AG04450 (cell line): ENCODE measurements at regions not wholly inside any gene's neighbourhood (a gene's known extent, or its start where the extent isn't known, plus 50 kb on each side); places are given as distances from the start of the nearest gene placed in this dataset.

ENCODE experiments used
- CTCF ChIA-PET: fragments of 300-600, 350-600 bp; formaldehyde crosslinking; extraction: SDS; loops from one replicate; lab custom pipeline; 2022; ENCODE audit warnings: antibody characterized with exemption, inconsistent platforms; lab: Charles Lee
- POLR2A ChIA-PET: fragments of 350-600 bp; formaldehyde crosslinking; extraction: SDS; loops from one replicate; lab custom pipeline; 2021; ENCODE audit warnings: antibody characterized with exemption, inconsistent platforms; lab: Yijun Ruan, JAX
- DNase-seq: peaks from one replicate; pipeline ENCODE4 v3.0.0-alpha.2; 2011; ENCODE audit warnings: low read depth, low spot score
- H3K27ac ChIP-seq: one replicate; pipeline ENCODE4 v1.5.1; 2012; ENCODE audit warnings: low read depth, low read length, control low read depth
- H3K27me3 ChIP-seq: one replicate; pipeline ENCODE4 v1.6.0; 2012; ENCODE audit warnings: low read length; ENCODE audit not compliant: control insufficient read depth, insufficient read depth
- H3K4me3 ChIP-seq: 2 replicates; pipeline ENCODE4 v1.5.1; 2011; ENCODE audit warnings: mild to moderate bottlenecking, low read depth, low read length, control low read depth
- H3K9me3 ChIP-seq: 2 replicates; pipeline ENCODE4 v1.5.1; 2012; ENCODE audit warnings: low read length; ENCODE audit not compliant: control insufficient read depth, insufficient read depth
- TF ChIP-seq, protein P1 (sequence below): IDR thresholded peaks from 2 replicates; pipeline ENCODE4 v1.5.1; 2011; ENCODE audit warnings: low read depth, low read length, control low read depth, inconsistent platforms

GRCh38 chr1:213719462-213719861 lies 268.3 kb upstream of the PROX1 start:
- TF ChIP-seq, protein P1, sequence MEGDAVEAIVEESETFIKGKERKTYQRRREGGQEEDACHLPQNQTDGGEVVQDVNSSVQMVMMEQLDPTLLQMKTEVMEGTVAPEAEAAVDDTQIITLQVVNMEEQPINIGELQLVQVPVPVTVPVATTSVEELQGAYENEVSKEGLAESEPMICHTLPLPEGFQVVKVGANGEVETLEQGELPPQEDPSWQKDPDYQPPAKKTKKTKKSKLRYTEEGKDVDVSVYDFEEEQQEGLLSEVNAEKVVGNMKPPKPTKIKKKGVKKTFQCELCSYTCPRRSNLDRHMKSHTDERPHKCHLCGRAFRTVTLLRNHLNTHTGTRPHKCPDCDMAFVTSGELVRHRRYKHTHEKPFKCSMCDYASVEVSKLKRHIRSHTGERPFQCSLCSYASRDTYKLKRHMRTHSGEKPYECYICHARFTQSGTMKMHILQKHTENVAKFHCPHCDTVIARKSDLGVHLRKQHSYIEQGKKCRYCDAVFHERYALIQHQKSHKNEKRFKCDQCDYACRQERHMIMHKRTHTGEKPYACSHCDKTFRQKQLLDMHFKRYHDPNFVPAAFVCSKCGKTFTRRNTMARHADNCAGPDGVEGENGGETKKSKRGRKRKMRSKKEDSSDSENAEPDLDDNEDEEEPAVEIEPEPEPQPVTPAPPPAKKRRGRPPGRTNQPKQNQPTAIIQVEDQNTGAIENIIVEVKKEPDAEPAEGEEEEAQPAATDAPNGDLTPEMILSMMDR: no peak
- Histone ChIP-seq H3K4me3 (no peak overlapping the region), H3K27me3 (no peaks in the 10 kb centered on the region), H3K9me3 (peaks cover 13% of the 10 kb centered on the region; the same call in 1 of the 2 replicates), H3K27ac (no peak overlapping the region)
- CTCF ChIA-PET: no interaction called here
- POLR2A ChIA-PET: no interaction called here
- no peak for DNase-seq

DNA sequence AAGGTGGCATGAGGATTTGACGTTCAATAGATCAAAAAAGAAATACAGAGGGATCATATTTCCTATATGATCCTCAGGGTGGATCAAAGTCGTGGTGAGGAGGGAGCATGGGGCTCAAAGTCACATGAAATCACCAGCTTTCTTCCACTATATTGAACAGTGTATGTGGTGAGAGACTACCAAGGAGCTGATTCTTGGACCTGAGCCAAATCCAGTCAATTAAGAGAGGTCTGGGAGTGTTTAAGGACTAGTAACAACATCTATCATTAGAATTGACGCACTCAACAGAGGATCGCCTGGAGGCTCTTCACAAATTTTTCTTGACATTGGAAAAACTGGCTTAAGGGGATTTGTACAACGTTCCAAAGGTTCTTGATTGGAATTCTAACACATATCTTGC lies 267.7 kb upstream of the PROX1 start:
- POLR2A ChIA-PET: no interaction called here
- Histone ChIP-seq H3K27ac (no peak overlapping the region), H3K27me3 (no peaks in the 10 kb centered on the region), H3K4me3 (no peak overlapping the region), H3K9me3 (peaks cover 13% of the 10 kb centered on the region; the same call in 1 of the 2 replicates)
- CTCF ChIA-PET: no interaction called here
- no peak for DNase-seq
- TF ChIP-seq, protein P1: no peak

- CTCF ChIA-PET: no interaction called here
These were observed 264.6 kb upstream of the PROX1 start for GRCh38 chr1:213723187-213723586.

GRCh38 chr1:213724640-213725536 lies 262.9 kb upstream of the PROX1 start:
- Histone ChIP-seq H3K27me3 (no peaks in the 10 kb centered on the region), H3K9me3 (peaks cover 21% of the 10 kb centered on the region), H3K4me3 (no peak overlapping the region), H3K27ac (no peak overlapping the region)
- DNase-seq: no peak
- TF ChIP-seq, protein P1: no peak
- POLR2A ChIA-PET: no interaction called here
- CTCF ChIA-PET: no interaction called here

More at GRCh38 chr1:213723187-213723586, 264.6 kb upstream of the PROX1 start:
- TF ChIP-seq, protein P1: no peak
- Histone ChIP-seq H3K4me3 (no peak overlapping the region), H3K27ac (no peak overlapping the region), H3K27me3 (no peaks in the 10 kb centered on the region), H3K9me3 (peaks cover 16% of the 10 kb centered on the region)
- POLR2A ChIA-PET: no interaction called here
- DNase-seq: no peak

DNA sequence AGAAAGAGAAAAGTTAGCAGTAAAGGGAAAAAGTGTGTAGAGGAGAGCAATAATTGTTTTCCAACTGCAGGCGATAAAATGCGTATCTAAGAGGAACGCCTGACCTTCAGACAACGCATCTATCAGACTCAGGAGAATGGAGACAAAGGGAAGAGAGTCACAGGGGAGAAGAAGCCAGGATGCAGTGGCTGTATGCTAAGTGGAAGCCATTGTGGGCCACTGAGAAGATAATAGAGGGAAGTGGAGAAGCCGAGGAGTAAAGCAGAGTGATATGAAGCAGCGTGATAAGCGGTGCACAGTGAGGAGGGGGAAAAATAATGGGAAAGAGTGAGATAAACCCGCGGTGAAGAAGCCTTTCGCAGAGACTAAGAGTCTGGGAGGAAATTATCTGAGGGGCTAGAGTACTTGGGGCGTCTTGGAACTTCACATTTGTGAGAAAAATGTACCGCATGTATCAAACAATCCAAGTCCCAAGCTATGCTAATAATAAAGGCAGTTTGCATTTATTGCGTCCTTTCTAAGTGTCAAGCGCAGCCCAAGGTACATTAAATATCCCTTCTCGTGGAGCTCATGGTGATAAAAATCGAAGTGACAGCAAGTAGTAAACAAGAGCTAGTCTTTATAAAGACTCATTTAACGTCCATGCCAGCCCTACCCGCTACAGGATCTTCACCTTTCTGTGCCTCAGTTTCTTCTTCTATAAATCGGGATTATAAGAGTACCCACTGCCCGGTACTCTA lies 259.8 kb upstream of the PROX1 start:
- H3K4me3 ChIP-seq: no peak overlapping the region
- ChIA-PET CTCF (no interaction called here), POLR2A (no interaction called here)
- peaks cover 15% of the 10 kb centered on the region for H3K9me3 ChIP-seq
- no peak for DNase-seq
- H3K27me3 ChIP-seq: no peaks in the 10 kb centered on the region
- TF ChIP-seq, protein P1: no peak
- no peak overlapping the region for H3K27ac ChIP-seq
